Upper lobe of left lung (tissue), 4 donors: ENCODE measurements at regions not wholly inside any gene's neighbourhood (a gene's known extent, or its start where the extent isn't known, plus 50 kb on each side); places are given as distances from the start of the nearest gene placed in this dataset.

Experiments
- CTCF ChIP-seq, 6 experiments: fragments of 450-650 bp in 4 of 6; fragments of 200-600 bp in 2 of 6; sonication (generic) in 2 of 6; IDR thresholded peaks; one replicate each; pipeline ENCODE4 v1.5.1; 2016 to 2019; ENCODE audit warnings: antibody characterized with exemption in 6 of 6
- EP300 ChIP-seq, 4 donors: sonication (generic); formaldehyde crosslinking; IDR thresholded peaks; one replicate each; pipeline ENCODE4 v1.5.1; 2017; ENCODE audit warnings: antibody characterized with exemption in 4 of 4, control low read depth in 2 of 4
- POLR2A ChIP-seq, 4 donors: fragments of 450-650 bp; IDR thresholded peaks; one replicate each; pipeline ENCODE4 v1.5.1; 2016 to 2017; ENCODE audit warnings: antibody characterized with exemption in 4 of 4, mild to moderate bottlenecking in 2 of 4

DNA sequence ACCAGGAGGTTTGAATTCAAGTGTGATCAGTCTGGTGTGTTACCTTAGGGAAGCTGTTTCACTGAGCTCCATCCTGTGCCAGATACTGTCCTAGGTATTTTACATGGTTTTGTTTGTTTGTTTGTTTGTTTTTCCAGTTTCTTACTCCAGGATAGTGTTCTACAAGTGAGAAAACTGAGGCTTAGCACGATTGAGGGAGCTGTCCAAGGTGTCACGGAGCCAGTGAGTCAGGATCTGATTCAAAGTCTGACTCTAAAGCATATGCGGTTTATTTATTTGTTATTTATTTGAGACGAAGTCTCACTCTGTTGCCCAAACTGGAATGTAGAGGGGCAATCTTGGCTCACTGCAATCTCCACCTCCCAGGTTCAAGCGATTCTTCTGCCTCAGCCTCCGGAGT is 79.7 kb upstream of the GNG2 start:
- TF ChIP-seq CTCF (IDR thresholded peaks at IDR 0.05): no peak
- TF ChIP-seq POLR2A (IDR thresholded peaks at IDR 0.05): no peak
- no peak for TF ChIP-seq EP300 (IDR thresholded peaks at IDR 0.05)
